ENCODE measurements at regions not wholly inside any gene's neighbourhood (a gene's known extent, or its start where the extent isn't known, plus 50 kb on each side); places are given as distances from the start of the nearest gene placed in this dataset.
A peak's percentile ranks its signal among the peaks of the same experiment; 100 is the strongest.

DNA sequence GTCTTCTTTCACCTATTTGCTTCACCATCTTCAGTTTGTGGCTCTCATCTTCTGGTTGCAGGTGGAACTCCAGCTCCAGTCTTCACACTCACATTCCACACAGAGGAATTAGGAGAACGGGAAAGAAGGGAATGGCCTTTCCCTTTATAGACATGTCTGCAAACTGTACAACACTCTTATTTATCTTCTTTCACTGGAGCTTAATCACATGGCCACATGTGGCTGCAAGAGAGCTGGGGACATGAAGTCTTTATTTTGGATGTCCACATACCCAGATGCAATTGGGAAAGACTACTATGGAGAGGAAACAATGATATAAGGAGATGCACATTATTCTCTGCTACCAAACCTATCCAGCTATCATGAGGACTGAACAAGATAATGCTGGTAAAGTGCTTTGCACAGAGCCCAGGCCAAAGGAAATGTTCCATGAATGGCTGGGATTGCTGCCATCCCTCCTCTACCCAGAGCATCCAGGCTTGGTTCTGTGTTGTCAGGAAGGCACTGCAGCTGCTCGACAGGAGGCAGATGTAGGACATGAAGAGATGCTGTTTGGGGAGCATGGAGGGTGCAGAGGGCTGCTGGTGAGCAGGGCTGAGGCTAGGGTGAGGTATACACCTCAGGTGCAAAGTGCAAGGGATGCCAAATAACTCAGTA, 183.8 kb upstream of the TBX20 start:
- DNase-seq: no peak

DNA sequence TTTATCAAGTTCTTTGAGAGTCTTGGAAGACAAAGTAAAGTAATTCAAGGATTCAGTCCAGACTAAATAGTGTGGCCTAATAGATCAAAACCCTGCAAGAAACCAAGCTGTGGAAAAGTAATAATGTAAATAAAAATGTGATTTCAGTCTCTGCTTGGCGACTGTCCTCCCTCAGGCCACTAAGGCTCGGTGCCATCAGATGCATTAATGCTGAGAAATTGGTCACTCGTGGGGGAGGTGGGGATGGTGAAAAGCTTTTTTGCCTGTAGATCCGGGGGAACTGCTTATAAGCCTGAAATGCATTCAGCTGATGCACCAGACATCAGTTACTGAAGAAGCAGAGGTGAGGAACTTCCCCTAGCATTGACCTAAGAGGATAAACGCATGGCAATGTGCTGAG, 182.6 kb upstream of the TBX20 start:
- no peak for DNase-seq

DNA sequence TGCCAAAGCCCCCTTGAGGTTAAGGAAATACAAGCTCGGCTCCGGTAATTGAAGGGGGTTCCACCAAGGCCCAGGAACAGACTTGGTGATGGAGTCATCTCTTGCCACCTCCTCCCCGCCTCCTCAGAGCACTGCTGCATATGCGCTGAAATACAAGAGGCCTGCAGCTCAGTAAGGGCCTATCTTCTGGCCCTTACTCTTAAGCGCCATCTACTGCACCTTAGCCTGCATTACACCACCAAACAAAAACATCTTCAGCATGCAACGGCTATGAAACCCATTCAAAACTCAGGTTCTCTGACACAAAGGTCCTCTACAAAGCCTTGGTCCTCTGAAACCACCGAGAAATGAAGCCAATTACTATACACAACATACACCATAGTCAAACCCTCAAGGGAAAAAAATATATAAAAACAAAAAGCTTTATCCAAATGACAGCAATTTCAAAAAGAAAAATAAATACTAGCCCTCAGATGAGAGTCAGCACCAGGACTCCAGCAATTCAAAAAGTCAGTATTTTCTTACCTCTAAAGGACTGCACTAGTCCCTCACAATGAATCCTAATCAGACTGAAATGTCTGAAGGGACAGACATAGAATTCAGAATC, 176.8 kb upstream of the TBX20 start:
- no peak for DNase-seq

DNA sequence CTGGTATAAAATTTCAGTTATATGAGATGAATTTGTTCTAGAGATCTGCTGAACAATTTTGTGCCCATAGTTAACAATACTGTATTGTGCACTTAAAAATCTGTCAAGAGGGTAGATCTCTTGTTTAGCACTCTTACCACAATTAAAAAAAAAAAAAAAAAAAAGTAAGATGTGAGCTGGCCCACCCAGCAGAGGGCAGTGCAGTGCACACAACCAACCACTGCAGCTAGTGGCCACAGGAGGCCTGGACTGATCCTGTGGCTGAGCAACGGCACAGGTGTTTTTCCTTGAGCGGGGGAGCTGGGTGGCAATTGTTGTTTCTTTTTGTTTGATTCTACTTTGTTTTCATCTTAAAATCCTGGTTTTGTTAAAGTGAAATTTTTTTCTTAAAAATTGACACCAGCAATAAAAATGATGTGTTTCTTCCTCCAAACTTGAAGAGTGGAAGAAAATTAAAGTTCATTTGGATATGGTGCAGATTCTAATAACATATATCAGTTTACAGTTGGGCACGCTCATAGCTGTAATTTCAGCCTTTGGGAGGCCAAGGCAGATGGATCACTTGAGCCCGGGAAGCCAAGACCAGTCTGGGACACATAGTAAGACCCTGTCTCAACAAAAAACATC, 171.1 kb upstream of the TBX20 start:
- DNase-seq: peak; percentile 25

DNA sequence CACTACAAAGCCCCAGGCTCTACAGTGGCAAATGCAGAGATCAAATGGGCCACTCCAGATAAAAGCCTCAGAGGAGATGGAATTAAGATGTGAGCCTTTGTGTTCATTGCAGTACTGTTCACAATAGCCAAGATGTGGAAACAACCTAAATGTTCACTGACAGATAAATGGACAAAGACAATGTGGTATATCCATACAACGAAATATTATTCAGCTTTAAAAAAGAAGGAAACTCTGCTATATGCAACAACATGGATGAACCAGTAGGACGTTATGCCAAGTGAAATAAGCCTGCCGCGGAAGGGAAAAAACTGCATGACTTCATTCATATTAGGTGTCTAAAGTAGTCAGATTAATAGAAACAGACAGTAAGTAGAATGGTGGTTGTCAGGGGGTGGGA, 170.5 kb upstream of the TBX20 start:
- DNase-seq: no peak

DNA sequence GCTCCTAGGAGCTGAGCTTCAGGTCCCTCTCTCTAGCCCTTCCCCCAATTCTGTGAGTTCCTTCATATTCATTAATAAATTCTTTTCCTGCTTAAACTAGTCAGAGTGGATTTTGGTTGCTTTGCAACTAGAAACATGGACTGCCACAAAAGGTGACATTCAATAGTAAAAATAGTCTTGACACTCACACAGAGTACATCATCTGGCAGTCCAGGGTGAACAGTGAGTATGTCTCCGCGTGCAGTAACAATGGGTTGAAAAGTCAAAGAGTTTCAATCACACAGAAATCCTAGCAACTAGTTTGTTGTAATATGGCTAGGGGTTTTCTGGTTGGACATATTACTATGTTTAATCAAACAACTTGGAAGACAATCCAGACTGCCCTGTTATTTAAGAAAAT, 168.8 kb upstream of the TBX20 start:
- DNase-seq: no peak

DNA sequence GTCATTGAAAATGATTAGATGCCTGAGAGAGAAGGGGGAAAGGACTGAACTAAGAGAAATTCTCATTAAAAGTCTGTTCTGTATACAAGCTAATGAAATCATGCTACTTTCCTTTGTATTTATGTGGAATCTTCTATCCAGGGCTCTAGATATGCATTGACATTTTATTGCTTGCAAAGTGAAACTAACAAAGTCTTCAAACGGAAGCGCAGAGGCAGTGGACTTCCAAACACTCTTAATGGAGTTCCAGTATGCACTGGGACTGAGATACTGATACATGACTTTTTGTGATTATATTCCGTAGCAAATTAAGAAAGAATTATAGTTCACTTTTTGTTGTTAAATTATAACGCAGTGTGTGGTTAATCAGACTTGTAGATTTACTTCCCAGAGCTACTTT, 166.8 kb upstream of the TBX20 start:
- no peak for DNase-seq

DNA sequence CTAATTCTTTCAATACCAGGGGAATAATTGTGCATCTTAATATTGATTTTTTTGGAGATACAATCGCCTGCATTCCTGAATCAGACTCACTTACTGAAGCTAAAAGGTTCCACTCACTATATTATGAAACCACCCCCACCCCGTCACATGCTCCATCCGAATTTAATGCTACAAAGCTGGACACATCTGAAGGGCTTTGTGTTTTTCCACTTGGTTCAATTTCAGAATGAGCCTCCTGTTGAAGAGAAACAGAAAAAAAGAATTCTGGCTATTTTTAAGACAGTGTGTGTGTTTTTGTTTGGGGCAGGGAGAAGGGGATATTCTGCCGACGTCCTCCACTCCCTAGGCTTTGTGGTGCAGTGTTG, 165.5 kb upstream of the TBX20 start:
- DNase-seq: no peak

DNA sequence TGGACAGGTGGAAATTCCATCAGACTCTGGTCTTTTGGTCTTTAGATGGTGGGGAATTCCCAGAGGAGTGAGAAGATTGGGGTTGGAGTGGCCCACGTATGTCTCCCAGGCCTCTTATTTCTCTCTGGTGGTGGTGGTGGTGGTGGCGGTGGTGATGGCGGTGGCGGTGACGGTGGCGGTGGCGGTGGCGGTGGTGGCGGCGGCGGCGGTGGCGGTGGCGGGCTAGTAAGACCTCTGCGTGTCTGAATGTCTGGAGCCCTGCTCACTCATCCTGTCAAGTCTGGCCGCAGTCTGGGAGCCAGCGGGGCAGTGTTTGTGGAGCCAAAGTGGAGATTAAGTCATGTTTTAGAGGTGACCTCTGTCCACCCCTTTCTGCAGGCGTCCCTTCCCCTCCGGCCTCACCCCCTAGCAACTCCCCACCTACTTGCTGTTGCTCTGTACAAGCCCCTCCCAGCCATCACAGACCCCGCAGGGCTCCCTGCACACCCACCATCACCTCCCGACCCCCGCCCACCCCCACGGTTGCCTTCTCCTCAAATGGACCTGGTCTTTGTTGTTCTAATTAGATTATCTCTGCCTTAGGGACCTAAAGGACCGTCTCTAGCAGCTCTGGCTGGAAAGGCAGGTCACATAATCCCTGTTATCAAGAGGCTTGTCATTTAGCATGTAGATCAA, 165.0 kb upstream of the TBX20 start:
- DNase-seq: no peak

DNA sequence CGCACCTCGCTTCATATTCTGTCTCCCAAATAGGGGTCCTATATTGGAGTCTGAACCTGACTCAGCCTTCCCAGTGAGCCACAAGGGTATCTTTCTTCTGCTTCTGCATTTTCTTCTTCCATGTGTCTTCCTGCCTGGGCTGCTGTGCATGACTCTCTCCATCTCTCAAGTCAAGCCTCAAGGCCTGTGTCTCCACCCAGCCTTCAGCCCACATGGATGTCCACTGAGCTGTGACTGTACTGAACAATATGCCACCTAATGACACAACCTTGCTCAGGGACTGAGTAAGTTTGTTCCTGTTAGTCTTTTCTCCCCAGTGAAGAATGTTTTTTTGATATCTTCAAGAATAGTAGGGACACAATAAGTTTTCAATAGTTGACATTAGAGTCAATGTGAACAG, 162.7 kb upstream of the TBX20 start:
- DNase-seq: no peak

DNA sequence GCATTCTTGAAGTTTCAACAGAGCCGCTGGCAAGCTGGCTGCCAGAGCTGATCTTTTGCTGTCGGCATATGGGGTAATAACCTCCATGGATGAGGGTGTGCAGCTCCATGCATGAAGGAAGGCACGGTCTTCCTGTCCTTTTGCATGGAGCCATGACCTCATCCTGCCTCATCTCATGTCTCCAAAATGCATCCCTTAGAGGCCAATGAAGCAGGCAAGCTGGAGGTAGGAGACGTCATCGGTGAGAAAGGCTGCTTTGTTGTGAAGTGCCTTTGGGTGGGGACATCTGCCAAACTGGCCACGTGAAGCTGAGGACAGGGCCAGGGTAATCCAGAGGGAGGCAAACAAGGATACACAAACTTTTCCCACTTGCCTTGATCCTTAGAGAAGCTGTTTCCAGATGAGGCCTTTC, 161.5 kb upstream of the TBX20 start:
- no peak for DNase-seq

DNA sequence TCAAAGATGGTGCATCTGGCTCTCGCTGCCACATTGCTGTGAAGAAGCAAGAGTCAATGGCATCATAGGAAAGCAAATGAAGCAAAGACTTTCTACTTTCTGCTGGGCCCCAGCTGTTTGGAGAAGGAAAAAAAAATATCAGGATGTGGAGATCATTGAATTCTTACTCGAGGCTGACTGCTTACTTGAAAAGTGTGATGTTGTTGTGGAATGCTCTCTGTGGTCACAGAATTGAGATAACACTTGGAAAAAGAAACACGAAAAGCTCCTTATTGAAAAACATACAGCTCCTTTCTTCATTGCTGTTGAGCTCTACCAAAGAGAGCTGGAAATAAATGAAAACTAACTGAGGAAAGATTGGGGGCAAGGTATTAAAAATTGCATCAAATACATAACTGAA, 157.4 kb upstream of the TBX20 start:
- no peak for DNase-seq

DNA sequence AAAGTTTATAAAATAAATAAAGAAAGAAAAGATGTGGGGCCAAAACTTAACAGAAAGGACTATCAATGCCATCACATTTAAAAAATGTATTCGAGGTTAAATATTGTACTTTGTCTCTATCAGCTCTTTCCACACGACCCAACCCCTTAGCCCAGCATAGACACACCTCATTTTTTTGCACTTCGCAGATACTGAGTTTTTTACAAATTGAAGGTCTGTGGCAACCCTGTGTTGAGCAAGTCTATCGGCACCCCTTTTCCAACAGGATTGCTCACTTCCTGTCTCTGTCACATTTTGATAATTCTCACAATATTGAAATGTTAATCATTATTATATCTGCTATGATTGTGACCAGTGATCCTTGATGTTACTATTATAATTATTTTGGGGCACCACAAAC, 151.6 kb upstream of the TBX20 start:
- DNase-seq: no peak

DNA sequence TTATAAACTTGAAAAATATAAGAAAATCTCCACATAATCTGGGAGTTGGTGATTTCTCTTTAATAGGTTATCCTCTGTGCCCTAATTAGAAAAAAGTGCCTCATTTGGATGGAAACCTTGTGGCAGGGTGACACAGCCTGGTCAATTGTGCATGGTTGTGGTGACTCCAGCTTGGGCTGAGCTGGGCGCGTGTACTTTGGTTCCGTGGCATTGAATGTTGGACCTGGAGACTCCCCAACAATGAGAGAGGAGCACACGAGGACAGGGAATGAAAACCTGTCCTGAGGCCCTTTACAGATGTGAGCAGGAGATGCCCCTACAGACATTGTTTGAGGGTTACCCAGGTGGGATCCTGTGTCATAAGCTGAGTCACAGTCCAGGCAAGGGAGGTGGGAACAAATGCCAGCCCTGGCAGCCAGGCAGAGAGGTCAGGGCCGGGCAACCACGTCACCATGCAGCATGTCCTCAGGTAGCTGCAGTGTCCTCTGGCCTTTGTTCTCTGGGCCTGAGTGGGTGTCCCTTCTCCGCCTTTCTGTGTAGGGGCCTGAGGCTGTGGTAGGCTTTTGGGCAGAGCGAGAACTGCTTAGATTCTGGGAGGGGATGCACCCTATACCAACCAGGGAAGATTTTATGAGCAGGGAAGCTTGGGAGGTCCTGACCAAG, 147.4 kb upstream of the TBX20 start:
- DNase-seq: no peak

DNA sequence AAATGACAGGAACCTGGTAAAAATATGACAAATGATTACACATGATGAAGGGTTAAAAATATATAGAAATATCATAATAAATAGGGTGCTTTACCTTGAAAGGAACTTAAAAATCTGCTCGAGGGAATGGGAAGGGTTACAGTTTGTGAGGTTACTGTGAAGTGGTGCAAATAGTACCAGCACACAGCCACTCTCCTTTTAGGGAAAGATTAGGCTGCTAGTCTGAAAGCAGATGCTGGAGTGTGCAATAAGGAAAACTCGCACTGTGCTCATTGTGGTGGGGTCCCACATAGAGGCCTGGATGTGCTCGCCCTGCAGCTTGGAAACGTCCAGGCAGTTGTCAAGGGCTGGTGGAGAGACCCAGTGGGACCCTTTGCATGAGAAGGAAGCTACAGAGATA, 145.9 kb upstream of the TBX20 start:
- DNase-seq: no peak

DNA sequence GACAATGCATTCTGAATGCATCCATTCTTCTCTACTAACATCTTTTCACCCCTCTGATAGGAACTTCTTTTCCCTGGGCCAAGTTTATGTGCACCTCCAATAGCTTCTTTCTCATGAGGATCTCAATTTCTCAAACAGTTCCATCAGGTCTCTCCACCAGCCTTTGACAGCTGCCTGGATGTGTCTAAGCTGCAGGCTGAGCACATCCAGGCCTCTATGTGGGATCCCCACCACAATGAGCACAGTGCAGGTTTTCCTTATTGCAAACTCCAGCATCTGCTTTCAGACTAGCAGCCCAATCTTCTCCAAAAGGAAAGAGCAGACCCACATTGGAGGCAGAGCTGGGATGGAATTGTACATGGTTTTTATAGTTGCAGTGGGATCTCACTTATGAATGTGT, 145.3 kb upstream of the TBX20 start:
- DNase-seq: no peak

DNA sequence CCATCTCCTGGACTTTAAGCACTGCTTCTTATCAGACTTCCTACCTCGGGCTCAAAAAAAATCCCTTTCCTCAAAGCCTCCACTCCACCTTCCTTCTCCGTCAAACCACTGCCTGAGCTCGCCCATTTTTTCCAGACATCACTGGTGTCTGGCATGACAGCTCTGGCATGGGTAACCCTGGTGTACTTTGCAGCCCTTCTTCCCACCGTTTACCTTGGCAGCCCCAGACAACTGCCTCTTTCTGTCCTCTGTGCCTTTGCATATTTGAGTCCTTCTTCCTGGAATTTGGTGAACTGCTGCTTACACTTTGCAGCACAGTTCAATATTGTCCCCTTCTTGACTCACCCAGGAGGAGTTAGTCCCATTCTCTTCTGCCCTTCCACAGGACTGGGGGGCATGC, 144.6 kb upstream of the TBX20 start:
- no peak for DNase-seq

DNA sequence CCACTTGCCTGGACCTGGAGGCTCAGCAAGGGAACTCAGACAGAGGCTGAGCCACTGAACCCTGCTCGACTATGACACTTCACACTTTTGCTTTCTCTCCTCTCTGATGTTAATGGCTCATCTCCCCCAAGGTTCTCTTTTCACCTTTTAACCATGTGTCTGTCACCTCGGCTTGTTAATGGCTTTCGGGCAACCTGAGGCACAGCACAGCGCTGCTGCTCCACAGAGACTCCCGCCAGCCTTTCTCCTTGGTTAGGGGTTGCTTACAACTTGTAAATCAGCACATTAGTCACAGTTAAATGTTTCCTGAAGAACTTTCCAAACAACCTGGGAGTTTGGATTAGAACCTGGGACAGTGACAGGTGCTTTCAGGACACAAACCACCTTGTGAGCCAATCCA, 136.2 kb upstream of the TBX20 start:
- no peak for DNase-seq

DNA sequence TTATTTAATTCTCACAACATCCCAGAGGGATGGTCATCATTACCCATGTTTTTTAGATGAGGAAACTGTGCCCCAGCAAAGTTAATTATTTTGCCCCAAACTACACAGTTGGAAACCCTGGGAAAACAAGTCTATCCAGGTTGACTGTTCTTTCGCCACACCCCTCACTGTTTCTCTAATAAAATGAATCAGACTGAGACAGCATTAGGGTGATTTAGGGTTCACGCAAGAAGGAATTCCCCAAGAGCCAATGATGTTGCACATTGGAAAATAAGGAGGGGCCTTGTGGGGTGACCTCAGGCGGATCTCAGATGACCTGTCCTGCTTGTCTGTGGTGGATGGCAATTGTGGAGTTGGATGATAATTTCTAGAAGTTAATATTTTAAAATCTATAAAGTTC, 135.7 kb upstream of the TBX20 start:
- DNase-seq: no peak

DNA sequence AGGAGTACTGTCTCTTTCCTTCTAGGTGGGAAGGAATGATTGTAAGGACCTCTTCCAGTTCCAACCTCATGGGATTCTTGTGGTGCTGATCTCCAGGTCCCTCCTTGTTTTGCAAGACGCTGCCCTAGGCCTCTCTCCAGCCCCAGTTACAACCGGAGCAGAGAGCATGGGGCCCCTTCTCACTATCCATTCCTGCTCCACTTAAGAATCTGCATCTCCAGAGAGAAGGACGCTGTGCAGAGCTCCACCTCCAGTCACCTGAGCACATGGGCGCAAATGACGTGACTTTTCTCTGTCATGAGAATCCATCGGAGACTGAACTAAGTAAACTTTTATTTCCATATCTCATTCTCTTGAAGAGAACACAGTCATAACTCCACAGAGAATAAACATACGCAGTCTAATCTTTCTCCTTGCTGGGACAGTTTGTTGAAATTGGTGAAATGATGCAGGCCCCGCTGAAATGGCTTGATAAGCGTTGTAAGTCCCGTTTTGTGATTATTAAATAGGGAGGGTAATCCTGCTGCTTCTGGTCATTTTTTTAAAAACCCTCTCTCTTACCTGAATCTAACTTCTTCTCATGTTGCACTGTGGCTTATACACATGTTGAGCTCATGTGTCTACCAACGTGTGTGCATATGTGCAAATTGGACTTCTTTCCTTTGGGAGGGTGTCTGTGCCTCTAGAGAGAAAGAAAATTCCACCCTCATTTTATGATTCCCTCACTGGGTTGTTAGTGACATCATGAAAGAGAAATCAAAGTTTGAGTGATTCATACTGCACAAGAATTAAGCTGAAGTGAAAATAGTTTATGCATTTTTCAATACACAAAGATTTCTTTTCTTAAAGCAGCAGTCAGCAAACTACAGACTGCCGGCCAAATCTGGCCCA, 133.2 kb upstream of the TBX20 start:
- DNase-seq: no peak

DNA sequence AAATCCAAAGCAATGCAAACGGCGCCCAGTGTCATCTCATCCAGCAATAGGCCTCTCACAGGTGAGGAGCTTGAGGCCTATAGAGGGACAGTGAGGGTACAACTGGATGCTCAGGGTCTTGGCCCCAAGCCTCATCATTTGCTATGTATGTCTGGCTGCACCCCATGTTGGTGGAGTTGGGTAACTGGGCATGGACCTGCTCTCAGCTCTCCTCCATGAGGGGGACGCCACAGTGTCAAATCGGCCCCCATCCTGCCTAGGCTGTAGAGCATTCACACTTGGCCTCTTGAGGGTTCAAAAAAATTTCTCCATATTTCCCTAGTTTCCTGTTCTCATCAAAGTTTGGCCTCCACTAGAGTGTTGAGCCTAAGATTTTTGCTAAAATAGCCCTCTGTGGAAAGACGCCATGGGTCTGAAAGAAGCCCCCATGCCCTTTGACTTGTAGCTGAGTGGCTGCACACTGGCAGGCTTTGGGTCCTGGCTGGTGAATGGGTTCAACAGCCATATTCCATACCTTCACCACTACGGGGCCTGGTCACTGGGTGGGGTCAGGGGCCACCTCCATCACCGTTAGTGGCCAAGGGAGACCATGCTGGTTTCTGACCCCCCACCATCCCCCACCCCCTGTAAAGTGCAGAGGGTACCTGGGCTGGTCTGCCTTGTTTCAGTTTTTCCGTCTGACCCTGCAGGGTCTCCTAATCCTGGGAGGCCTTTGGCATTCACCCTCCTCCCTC, 132.3 kb upstream of the TBX20 start:
- no peak for DNase-seq

Measured in activated T-cell treated with anti-CD3 and anti-CD28 coated beads for 4 hours (primary cell).